ENCODE measurements at regions not wholly inside any gene's neighbourhood (a gene's known extent, or its start where the extent isn't known, plus 50 kb on each side); places are given as distances from the start of the nearest gene placed in this dataset.

DNA sequence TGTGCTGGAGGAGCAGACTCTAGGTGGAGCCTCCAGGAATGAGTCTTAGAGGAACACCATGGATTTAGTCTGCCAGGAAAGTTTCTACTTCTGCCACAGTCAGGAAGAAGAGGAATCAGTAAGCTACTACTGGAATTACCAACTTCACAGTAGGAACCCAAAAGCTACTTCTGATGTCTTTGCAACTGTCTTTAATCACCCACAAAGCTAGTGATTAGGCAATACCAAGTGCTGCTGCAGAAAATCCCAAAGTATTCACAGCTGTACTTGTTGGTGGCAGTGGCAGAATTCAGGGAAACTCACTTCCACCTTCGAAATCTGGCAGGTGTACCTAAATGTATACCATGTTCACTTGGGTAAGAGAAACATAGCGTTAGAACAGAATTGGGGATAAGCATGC, 264.5 kb upstream of the SORL1-AS1 start:
- intact Hi-C loops (cut with micrococcal nuclease; ENCODE audit: unreplicated experiment): no loop called here
- no peaks in the 10 kb centered on the region for H3K9me2 ChIP-seq (ENCODE audit: insufficient read depth, low read length)
- no peak overlapping the region for H3K4me2 ChIP-seq (ENCODE audit: low read length)
- ChIA-PET CTCF (ENCODE audit: unreplicated experiment) (no interaction called here), POLR2A (interaction anchor here (1.1 kb wide), 1 partner anchor 29 kb away, joined by 3 read pairs; no protein-coding TSS in a partner anchor)
- no peak for DNase-seq (ENCODE audit: low spot score)
- no peaks in the 10 kb centered on the region for H3K79me2 ChIP-seq (ENCODE audit: insufficient read depth, low read depth, low read length)
- no peaks in the 10 kb centered on the region for H3K9me3 ChIP-seq (ENCODE audit: low read length)
- no peaks in the 10 kb centered on the region for H3K4me1 ChIP-seq (ENCODE audit: insufficient read depth, low read length, poor library complexity, severe bottlenecking)
- TF ChIP-seq EZH2phosphoT487 (IDR thresholded peaks at IDR 0.05; ENCODE audit: borderline replicate concordance, low read depth, low read length) (no peak), CTCF (conservative IDR thresholded peaks at IDR 0.05; ENCODE audit: low read length) (no peak)
- H3K4me3 ChIP-seq (ENCODE audit: low read depth, low read length, poor library complexity, severe bottlenecking): no peak overlapping the region
- H4K20me1 ChIP-seq (ENCODE audit: insufficient read depth, low read length): no peaks in the 10 kb centered on the region
- no TSS peak for BruUV-seq (replicated peaks)
- H3K36me3 ChIP-seq (ENCODE audit: insufficient read depth, low read length): no peaks in the 10 kb centered on the region
- H3K27ac ChIP-seq (ENCODE audit: low read depth, low read length, poor library complexity, severe bottlenecking): no peak overlapping the region
- no peak overlapping the region for H2AFZ ChIP-seq (ENCODE audit: low read length)

DNA sequence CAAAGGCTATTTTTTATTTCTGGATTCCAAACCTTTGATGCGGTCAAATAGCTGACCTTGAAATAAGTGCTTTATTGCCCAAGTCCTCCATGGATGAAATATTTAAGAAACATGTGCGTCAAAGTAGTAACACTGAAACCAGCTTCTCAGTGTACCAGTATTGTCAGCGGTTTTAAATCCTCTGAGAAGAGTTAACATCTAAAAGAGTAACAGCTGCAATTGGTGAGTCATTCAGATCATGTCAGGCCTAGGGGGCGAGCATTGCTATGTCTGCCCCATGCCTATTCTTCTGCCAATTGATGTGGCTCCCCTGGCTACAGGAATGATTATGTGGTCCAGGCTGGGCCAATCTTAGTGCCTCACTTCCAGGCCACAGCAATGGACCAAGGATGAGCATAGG, 263.3 kb upstream of the SORL1-AS1 start:
- no peak overlapping the region for H2AFZ ChIP-seq (ENCODE audit: low read length)
- no peak overlapping the region for H3K27ac ChIP-seq (ENCODE audit: low read depth, low read length, poor library complexity, severe bottlenecking)
- DNase-seq (ENCODE audit: low spot score): no peak
- no peak overlapping the region for H3K4me2 ChIP-seq (ENCODE audit: low read length)
- peaks cover 3% of the 10 kb centered on the region; the same call in 1 of the 2 replicates for H3K9me2 ChIP-seq (ENCODE audit: insufficient read depth, low read length)
- CTCF ChIA-PET (ENCODE audit: unreplicated experiment): no interaction called here
- no peak overlapping the region for H3K4me3 ChIP-seq (ENCODE audit: low read depth, low read length, poor library complexity, severe bottlenecking)
- intact Hi-C loops (cut with micrococcal nuclease; ENCODE audit: unreplicated experiment): no loop called here
- no peaks in the 10 kb centered on the region for H3K36me3 ChIP-seq (ENCODE audit: insufficient read depth, low read length)
- POLR2A ChIA-PET: no interaction called here
- H3K4me1 ChIP-seq (ENCODE audit: insufficient read depth, low read length, poor library complexity, severe bottlenecking): no peaks in the 10 kb centered on the region
- H3K9me3 ChIP-seq (ENCODE audit: low read length): no peaks in the 10 kb centered on the region
- H4K20me1 ChIP-seq (ENCODE audit: insufficient read depth, low read length): no peaks in the 10 kb centered on the region
- no TSS peak for BruUV-seq (replicated peaks)
- TF ChIP-seq CTCF (conservative IDR thresholded peaks at IDR 0.05; ENCODE audit: low read length) (no peak), EZH2phosphoT487 (IDR thresholded peaks at IDR 0.05; ENCODE audit: borderline replicate concordance, low read depth, low read length) (no peak)
- H3K79me2 ChIP-seq (ENCODE audit: insufficient read depth, low read depth, low read length): no peaks in the 10 kb centered on the region

DNA sequence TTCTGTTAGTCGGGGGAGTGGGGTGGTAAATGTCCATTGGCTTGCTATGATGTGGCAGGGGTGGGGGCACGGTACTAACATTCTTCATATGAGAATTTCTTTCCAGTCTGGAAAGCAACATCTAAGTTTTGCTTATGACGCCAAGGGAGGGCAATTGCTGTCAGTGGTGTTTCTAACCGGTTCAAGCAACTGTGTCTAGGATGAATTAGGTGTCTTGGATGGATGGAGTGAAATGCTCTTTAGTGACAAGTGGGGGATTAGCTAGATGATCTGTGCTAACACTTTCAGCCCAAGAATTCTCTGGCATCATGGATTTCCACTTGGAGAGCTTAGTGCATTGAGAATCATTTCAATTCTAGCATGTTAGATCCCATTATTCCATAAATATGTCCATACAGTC, 262.6 kb upstream of the SORL1-AS1 start:
- BruUV-seq (replicated peaks): no TSS peak
- ChIA-PET CTCF (ENCODE audit: unreplicated experiment) (no interaction called here), POLR2A (no interaction called here)
- Histone ChIP-seq H3K4me3 (ENCODE audit: low read depth, low read length, poor library complexity, severe bottlenecking) (no peak overlapping the region), H3K4me2 (ENCODE audit: low read length) (no peak overlapping the region), H3K9me2 (ENCODE audit: insufficient read depth, low read length) (peaks cover 3% of the 10 kb centered on the region; the same call in 1 of the 2 replicates), H3K9me3 (ENCODE audit: low read length) (no peaks in the 10 kb centered on the region), H3K36me3 (ENCODE audit: insufficient read depth, low read length) (no peaks in the 10 kb centered on the region), H2AFZ (ENCODE audit: low read length) (no peak overlapping the region), H3K79me2 (ENCODE audit: insufficient read depth, low read depth, low read length) (no peaks in the 10 kb centered on the region), H3K4me1 (ENCODE audit: insufficient read depth, low read length, poor library complexity, severe bottlenecking) (no peaks in the 10 kb centered on the region), H4K20me1 (ENCODE audit: insufficient read depth, low read length) (no peaks in the 10 kb centered on the region), H3K27ac (ENCODE audit: low read depth, low read length, poor library complexity, severe bottlenecking) (no peak overlapping the region)
- intact Hi-C loops (cut with micrococcal nuclease; ENCODE audit: unreplicated experiment): no loop called here
- TF ChIP-seq CTCF (conservative IDR thresholded peaks at IDR 0.05; ENCODE audit: low read length): no peak
- no peak for TF ChIP-seq EZH2phosphoT487 (IDR thresholded peaks at IDR 0.05; ENCODE audit: borderline replicate concordance, low read depth, low read length)
- no peak for DNase-seq (ENCODE audit: low spot score)
